Activated CD4-positive, alpha-beta T cell treated with anti-CD3 and anti-CD28 coated beads for 4 hours (primary cell): ENCODE measurements at regions not wholly inside any gene's neighbourhood (a gene's known extent, or its start where the extent isn't known, plus 50 kb on each side); places are given as distances from the start of the nearest gene placed in this dataset.
"Not testable (repeated sequence)": the region's sequence is repeated elsewhere in the genome, so short reads cannot be mapped to it uniquely, and the experiment has no call there.

Experiments
- DNase-seq, 2 donors: peaks; one replicate each; pipeline ENCODE4 v3.0.0-alpha.2; 2020

DNA sequence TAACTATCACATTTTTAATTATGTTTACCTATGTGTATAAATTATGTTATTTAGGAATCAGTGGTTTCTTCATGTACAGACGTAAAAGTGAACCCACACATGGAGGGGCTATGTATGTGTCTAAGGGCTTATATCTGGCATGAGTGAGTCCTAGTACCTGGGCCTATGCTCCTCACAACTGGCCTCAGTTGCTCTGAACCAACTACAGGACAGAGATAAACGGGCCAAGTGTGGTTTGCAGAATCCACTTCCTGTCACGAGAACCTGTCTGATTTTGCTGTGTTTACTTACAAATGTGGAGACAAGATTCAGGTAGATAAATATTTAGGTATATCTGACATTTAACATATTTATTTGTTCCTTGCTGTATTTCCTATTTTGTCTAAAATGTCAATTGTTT lies 562.5 kb downstream of the TMEM121 start:
- DNase-seq, result not testable (repeated sequence)

DNA sequence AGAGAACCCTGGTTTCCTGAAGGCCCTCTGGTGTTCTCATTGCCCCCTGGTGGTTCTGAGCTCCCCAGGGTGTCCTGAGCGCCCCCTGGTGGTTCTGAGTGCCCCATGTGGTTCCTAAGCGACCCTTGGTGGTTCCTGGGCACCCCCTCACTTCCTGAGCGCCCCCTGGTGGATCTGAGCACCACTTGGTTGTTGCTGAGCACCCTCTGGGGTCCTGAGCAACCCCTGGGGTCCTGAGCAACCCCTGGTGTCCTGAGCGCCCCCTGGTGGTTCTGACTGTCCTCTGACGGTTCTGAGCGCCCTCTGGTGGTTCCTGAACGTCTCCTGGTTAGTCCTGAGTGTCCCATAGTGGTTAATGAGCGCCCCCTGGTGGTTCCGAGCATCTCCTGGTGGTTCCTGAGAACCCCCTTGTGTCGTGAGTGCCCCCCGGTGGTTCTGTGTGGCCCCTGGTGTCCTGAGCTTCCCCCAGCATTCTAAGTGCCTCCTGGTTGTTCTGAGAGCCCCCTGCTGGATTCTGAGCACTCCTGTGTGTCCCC lies 568.3 kb downstream of the TMEM121 start:
- DNase-seq, result peak in 1 of 2 donors; percentile 63

DNA sequence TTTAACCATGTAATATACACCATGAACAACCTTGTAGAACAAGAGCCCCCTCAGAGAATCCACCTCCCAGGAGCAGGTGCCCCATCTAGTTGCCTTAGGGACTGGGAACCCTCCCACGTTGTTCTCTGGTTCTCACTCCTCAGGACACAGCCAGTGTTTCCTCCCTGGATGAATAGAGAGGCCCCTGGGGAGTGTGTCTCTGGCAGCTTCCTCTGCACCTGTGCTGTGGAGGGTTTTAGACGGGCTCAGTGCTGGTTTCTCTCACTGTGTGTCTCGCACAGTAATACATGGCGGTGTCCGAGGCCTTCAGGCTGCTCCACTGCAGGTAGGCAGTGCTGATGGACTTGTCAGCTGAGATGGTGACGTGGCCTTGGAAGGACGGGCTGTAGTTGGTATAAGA lies 581.3 kb downstream of the TMEM121 start:
- DNase-seq, result no peak

DNA sequence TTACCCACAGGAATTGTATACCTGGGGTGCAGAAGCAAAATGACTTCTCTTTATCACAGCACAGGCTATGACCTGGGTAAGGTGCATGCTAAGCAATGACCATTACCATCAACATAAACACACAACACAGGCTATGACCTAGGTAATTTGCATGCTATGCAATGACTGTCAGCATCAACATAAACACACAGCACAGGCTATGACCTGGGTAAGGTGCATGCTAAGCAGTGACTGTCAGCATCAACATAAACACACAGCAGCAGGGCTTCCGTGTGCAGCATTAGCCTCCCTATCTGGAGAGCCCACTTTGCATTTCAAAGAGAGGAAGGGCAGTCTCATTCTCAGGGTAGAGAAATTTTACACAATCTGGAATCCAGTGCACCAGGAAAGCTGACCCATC lies 583.0 kb downstream of the TMEM121 start:
- no peak for DNase-seq

DNA sequence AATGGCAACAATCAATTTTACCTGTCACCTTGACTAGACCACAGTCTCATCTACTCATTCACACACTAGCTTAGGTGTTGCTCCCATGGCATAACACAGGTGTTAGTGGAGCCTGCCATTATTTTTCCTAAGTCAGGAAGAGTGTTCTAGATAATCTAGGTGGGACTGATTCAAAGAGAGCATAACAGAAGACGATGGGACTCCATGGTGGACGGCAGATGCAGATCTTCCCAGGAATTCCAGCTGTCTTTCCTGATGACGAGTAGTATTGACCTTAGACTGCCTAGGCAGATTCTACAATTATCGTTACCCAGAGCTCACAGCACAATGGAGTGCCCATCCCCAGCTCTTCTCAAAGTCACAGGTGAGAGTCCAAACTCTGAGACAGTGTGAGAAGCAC lies 589.0 kb downstream of the TMEM121 start:
- DNase-seq, result no peak

DNA sequence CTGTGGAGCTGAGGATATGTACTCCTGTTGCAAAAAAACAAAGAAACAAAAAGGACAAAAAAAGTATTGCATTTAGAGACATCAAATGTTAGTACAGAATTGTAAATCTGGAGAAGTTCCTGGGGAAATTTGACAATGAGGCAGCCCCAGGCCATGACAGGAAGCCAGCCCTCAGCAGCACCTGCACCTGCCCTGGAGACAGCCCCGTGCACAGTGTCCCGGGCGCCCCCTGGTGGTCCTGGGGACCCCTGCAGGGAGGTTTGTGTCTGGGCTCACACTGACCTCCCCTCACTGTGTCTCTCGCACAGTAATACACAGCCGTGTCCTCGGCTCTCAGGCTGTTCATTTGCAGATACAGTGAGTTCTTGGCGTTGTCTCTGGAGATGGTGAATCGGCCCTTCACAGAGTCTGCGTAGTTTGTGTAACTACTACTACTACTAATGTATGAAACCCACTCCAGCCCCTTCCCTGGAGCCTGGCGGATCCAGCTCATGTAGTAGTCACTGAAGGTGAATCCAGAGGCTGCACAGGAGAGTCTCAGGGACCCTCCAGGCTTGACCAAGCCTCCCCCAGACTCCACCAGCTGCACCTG lies 590.1 kb downstream of the TMEM121 start:
- DNase-seq, result peak; percentile 25 to 30

DNA sequence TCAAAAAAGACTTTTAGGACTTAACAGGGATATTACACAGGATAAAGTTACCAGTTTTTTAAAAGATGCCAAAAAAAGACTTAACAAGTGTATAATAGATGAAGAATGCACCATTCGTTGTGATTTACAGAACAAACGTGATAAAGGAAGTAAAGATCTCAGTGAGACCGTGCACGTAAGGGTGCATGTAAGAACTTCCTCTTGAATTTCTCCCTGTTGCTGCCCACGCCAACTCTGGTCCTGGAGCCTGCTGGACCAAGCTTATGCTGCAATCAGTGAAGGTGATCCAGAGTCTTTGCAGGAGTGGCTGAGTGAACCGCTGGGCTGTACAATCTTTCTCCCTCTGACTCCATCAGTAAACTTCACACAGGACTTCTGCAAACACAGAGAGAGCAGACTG lies 593.7 kb downstream of the TMEM121 start:
- no peak for DNase-seq

DNA sequence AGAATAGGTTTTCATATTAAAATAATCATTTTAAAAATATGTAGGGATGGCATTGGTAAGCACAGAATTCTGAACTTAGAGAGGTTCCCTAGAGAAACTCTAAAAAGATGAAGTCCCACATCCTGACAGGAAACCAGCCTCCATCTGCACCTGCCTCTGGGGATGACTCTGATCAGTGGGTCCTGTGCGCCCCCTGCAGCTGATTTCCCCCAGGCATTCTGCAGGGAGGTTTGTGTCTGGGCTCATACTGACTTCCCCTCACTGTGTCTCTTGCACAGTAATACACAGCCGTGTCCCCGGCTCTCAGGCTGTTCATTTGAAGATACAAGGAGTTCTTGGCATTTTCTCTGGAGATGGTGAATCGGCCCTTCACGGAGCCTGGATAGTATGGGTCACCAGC lies 602.9 kb downstream of the TMEM121 start:
- DNase-seq, result no peak

DNA sequence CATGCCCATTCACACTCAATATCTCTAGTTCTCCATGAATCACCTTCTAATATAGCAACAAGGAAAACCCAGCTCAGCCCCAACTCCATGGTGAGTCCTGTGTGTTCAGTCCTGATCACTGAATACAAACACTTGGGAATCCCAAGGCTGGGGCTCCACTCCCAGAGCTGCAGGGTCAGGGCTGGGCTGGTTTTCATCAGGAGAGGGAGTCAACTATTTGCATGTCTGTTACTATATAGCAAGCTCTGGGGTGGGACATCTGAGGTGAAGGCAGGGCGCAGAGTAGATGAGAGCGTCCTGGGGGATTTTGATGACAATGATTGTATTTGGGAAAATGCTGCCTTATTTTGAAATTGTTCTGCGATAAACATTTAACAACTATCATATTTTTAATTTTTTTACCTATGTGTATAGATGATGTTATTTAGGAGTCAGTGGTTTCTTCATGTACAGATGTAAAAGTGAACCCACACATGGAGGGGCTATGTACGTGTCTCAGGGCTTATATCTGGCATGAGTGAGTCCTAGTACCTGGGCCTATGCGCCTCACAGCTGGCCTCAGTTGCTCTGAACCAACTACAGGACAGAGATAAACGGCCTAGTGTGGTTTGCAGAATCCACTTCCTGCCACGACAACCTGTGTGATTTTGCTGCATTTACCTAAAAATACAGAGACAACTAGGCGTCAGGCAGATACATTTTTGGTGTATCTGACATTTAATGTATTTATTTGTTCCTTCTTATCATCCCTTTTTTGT lies 603.7 kb downstream of the TMEM121 start:
- not testable (repeated sequence) for DNase-seq

DNA sequence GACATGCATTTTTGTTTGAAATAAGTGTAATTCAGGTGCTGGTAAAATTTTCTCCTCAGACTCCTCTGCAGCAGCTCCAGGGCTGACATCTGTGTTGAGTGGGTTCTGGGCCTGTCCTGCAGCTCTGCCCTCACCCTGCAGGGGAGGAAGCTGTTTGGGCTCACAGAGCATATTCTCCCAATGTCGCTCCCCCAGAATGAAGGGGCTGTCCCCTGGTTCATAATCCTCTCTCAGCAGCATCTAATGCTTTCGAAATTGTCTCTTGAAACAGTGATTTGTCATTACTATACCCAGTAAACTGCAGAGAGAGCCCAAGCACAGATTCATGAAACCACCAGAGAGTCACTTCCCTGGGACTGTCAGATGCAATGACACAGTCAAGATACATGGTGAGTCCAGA lies 606.7 kb downstream of the TMEM121 start:
- DNase-seq, result not testable (repeated sequence)

DNA sequence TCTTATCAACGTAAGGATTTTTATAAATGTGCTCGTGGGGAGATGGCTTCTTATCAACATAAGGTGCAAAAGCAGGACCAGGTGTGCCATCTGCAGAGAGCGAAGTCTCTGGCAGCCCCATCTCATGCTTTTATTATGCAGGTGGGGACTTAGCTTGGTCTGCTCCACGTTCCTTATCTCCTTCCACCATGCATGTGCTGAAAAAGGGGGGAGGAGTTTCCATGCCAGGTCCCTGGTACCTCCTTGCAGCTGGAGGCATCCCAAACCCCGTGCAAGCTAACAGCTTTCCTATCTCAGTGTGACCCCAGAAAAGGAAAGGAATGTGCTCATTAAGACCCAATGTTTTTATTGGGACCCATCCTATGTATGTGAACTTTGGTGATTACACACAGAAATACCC lies 608.5 kb downstream of the TMEM121 start:
- DNase-seq, result no peak

DNA sequence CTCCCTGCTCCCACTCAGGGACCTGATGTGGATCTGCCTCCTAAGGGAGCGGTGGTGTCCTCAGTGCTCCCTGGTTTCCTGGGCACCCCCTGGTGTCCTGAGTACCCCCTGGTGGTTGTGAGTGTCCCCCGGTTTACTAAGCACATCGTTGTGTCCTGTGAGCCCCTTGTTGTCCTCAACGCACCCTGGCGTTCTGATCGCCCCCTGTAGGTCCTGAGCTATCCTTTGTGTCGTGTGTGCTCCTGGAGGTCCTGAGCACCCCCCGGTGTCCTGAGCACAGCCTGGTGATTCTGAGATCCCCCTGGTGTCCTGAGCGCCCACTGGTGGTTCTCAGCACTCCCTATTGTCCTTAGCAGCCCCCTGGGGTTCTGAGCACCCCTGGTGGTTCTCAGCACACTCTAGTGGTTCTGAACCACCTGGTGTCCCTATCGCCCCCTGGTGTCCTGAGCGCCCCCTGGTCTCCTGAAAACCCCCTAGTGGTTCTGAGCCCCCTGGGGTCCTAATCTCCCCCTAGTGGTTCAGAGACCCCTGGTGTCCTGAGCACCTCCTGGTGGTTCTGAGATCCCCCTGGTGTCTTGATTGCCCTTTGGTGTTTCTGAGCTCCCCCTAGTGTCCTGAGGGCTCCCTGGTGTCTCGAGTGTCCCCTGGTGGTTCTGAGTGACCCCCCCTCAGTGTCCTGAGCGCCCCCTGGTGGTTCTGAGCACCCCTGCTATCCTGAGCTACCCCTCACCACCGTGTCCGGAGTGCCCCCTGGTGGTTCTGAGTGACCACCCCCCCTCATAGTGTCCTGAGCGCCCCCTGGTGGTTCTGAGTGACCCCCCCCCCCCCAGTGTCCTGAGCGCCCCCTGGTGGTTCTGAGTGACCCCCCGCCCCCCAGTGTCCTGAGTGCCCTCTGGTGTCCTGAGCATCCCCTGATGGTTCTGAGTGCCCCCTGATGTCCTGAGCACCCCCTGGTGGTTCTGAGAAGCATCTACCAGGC lies 615.1 kb downstream of the TMEM121 start:
- DNase-seq, result peak in 1 of 2 donors; percentile 18

DNA sequence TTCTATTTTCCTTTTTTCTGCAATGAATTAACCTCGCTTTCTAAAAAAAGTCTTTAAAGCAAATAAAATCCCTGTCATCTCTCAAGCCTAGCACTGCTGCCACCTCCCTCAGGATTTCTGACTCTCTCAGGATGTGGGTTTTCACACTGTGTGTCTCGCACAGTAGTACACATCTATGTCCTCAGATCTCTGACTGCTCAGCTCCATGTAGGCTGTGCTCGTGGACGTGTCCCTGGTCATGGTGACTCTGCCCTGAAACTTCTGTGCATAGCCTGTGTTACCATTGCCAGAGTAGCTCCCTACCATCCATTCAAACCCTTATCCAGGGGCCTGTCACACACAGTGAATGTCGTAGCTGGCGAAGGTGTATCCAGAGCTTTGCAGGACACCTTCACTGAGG lies 619.3 kb downstream of the TMEM121 start:
- DNase-seq, result not testable (repeated sequence)

DNA sequence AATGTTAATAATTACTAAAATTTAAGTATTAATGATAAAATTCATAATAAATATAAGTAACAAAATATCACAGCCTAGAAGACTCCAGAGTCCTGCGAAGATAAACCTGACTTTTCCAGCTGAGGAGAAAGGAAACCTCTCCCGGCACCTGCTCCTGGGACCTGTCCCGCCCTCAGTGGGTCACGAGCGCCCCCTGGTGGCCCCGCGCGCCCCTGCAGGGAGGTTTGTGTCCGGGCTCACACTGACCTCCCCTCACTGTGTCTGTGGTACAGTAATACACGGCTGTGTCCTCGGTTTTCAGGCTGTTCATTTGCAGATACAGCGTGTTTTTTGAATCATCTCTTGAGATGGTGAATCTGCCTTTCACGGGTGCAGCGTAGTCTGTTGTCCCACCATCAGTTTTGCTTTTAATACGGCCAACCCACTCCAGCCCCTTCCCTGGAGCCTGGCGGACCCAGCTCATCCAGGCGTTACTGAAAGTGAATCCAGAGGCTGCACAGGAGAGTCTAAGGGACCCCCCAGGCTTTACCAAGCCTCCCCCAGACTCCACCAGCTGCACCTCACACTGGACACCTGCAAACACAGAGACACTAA lies 627.1 kb downstream of the TMEM121 start:
- DNase-seq, result peak; percentile 62 to 87

DNA sequence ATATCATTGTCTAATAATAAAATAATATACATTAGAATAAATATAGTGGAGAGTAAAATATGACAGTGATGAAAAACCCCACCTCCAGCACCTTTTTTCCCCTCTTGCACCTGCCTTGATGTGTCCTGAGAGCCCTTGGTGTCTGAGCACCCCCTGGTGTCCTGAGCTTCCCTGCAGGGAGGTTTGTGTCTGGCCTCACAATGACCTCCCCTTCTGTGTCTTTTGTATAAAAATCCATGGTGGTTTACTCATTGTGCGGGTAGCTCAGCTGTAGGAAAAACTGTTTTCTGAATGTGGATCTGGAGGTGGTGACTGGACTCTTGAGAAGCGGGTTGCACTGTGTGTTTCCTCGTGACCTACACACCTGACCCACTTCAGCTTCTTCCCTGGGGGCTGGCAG lies 636.9 kb downstream of the TMEM121 start:
- no peak for DNase-seq

DNA sequence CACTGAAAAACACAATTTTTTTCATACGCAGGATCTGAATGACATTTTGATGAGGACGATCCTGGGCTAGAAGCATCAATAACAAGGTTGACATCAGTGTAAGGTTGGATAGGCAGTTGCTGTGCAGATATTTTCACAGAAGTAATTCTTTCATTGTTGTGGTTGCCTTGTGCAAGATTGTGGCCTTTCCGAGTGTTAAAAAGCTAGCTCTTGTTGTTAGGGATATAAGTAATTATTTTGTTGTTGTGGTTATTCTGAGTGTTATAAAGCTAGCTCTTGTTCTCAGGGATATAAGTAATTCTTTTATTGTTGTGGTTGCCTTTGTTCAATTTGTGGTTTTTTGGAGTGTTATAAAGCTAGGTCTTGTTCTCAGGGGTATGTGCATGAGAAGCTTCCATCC lies 637.4 kb downstream of the TMEM121 start:
- not testable (repeated sequence) for DNase-seq

DNA sequence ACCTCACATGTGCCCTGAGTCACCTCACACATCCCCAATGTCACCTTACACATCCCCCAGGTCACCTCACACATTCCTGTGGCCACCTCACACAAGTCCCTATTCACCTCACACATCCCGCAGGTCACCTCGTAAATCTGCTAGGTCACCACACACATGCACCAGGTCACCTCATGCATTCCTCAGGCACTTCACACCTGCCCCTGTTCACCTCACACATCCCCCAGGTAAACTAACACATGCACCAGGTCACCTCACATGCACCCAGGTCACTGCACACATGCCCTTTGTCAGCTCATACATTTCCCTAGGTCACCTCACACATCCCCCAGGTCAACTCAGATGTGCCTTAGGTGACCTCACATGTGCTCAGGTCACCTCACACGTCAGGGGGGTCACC lies 639.8 kb downstream of the TMEM121 start:
- no peak for DNase-seq

DNA sequence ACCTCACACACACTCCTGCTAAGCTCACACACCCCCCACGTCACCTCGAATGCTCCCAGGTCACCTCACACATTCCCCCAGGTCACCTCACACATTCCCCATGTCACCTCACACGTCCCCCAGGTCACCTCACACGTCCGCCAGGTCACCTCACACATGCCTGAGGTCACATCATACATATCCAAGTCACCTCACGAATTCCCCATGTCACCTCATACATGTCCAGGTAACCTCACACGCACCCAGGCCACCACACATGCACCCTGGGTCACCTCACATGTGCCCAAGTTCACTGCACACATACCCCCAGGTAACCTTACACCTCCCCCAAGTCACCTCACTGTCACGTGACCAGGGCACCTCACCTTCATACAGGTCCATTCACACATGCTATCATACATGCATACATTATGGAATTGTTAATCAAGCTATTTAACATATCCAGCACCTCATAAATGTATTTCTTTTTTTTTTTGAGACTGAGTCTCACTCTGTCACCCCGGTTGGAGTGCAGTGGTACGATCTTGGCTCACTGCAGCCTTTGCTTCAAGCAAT lies 640.3 kb downstream of the TMEM121 start:
- no peak for DNase-seq

DNA sequence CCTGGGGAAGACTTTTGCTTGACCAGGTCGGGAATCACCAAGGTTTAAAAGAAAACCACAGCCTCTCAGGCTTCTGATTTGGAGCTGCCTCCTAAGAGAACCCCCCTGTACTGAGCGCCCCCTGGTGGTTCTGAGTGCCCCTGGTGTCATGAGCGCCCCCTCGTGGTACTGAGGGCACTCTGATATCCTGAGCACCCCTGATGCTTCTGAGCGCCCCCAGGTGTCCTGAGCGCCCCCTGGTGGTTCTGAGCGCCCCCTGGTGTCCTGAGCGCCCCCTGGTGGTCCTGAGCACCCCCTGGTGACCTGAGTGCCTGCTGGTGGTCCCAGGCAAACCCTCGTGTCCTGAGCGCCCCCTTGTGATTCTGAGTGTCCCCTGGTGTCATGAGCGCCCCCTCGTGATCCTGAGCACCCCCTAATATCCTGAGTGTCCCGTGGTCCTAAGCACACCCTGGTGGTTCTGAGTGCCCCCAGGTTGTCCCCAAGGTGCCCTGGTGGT lies 643.8 kb downstream of the TMEM121 start:
- peak; percentile 43 to 50 for DNase-seq

DNA sequence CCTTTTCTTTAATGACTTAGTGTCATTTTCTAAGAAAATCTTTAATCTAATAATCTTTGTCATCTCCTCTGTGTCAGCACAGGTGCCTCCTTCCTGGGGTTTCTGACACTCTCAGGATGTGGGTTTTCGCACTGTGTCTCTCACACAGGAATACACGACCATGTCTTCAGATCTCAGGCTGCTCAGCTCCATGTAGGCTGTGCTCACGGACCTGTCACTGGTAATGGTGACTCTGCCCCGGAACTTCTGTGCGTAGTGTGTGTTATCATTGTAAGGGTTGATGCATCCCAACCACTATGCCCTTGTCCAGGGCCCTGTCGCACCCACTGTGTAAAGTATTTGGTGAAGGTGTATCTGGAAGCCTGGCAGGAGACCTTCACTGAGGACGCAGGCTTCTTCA lies 647.8 kb downstream of the TMEM121 start:
- peak; percentile 44 to 67 for DNase-seq

DNA sequence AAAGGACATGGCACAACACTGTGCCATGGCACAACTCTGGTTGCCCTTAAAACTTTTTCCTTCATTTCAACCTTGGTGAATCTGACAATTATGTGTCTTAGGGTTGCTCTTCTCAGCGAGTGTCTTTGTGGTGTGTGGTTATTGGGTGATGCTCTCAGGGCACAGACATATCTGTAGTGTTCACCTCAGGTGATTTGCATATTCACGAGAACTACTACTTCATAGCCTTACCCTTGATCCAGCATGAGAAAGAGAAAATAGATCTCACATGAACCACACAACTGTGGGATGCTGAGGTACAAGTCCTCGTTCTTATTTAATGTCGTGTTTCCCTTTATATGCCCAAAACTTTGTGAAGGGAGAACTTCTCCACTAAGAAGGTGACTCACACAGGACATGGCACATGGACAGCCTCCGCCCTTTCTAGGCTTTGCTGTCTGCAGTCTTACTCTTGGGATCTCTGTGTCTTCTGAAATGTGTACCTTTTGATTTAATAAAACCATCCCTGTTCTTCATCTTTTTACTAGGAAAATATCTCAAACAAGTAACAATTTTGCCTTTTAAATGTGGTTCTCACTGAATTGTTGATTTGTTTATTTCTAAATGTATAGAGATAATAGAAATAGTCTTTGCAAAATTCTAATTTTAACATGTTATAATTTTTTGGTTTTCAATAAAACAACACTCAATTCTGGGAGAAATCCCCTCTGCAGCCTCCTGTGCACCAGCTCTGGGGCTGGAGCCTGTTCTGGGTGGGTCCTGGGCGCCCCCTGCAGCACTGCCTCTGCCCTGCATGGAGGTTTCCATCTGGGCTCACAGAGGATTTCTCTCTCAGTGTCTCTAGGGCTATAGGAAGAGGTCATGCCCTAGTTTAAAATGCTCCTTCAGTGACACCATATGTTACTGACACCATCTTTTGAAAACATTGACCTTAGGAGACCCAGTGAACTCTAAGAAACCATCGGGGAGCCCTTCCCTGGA lies 651.2 kb downstream of the TMEM121 start:
- peak in 1 of 2 donors; percentile 30 for DNase-seq
